WERI-Rb-1 (cell line): ENCODE measurements at regions not wholly inside any gene's neighbourhood (a gene's known extent, or its start where the extent isn't known, plus 50 kb on each side); places are given as distances from the start of the nearest gene placed in this dataset.

Experiments used
- DNase-seq: peaks from one replicate; pipeline ENCODE4 v3.0.0-alpha.2; 2020
- H3K27ac ChIP-seq: fragments of 250-450 bp; sonication (Bioruptor Pico); 2 replicates; pipeline ENCODE4 v1.5.1; 2020; ENCODE audit warnings: mild to moderate bottlenecking, moderate library complexity
- H3K27me3 ChIP-seq: fragments of 250-450 bp; sonication (Bioruptor Pico); 2 replicates; pipeline ENCODE4 v1.5.1; 2021; ENCODE audit warnings: mild to moderate bottlenecking, low read depth, moderate library complexity; ENCODE audit not compliant: insufficient read depth, severe bottlenecking
- H3K36me3 ChIP-seq: fragments of 250-450 bp; sonication (Bioruptor Pico); 2 replicates; pipeline ENCODE4 v1.5.1; 2020; ENCODE audit warnings: mild to moderate bottlenecking, moderate library complexity
- H3K4me3 ChIP-seq: 2 replicates; pipeline ENCODE4 v1.5.1; 2011; ENCODE audit warnings: low read depth, mild to moderate bottlenecking, control low read depth, low read length
- H3K9me3 ChIP-seq: fragments of 250-450 bp; sonication (Bioruptor Pico); 2 replicates; pipeline ENCODE4 v1.5.1; 2021; ENCODE audit warnings: mild to moderate bottlenecking, moderate library complexity; ENCODE audit not compliant: severe bottlenecking
- TF ChIP-seq, protein P1 (sequence below): IDR thresholded peaks from 2 replicates; pipeline ENCODE4 v1.5.1; 2011; ENCODE audit warnings: low read depth, mild to moderate bottlenecking, control low read depth, inconsistent platforms, low read length

- Histone ChIP-seq H3K9me3 (no peaks in the 10 kb centered on the region), H3K27me3 (no peaks in the 10 kb centered on the region), H3K36me3 (no peaks in the 10 kb centered on the region), H3K27ac (no peak overlapping the region), H3K4me3 (no peak overlapping the region)
- DNase-seq = no peak
- TF ChIP-seq, protein P1, sequence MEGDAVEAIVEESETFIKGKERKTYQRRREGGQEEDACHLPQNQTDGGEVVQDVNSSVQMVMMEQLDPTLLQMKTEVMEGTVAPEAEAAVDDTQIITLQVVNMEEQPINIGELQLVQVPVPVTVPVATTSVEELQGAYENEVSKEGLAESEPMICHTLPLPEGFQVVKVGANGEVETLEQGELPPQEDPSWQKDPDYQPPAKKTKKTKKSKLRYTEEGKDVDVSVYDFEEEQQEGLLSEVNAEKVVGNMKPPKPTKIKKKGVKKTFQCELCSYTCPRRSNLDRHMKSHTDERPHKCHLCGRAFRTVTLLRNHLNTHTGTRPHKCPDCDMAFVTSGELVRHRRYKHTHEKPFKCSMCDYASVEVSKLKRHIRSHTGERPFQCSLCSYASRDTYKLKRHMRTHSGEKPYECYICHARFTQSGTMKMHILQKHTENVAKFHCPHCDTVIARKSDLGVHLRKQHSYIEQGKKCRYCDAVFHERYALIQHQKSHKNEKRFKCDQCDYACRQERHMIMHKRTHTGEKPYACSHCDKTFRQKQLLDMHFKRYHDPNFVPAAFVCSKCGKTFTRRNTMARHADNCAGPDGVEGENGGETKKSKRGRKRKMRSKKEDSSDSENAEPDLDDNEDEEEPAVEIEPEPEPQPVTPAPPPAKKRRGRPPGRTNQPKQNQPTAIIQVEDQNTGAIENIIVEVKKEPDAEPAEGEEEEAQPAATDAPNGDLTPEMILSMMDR = no peak
Measured at GRCh38 chr6:87825821-87826221, 123.8 kb upstream of the AKIRIN2 start.

DNA sequence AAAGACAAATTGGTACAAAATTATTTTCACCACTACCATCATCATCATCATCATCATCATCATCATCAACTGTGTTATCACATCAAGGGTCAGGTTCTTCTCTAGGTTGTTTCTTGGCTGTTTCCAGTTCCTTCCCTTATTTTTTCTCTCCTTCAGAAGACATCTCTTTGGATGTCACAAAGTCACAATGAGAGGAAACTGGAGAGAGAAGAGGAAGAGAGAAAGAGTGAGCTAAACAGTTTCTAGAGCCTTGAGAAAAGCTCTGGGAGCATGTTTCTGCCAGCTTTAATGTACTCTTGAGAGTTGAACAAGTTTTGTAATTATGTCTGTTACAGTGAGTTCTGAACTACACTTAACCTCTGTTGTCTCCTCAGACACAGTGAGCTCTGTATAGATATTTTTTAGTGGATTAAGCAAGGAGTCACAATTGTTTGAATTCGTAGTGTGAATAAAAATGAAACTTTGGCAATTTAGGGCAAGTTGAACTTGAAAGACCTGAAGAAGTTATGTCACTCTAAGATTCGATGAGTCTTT lies 123.0 kb upstream of the AKIRIN2 start:
- no peak for DNase-seq
- TF ChIP-seq, protein P1 = no peak
- no peak overlapping the region for H3K27ac ChIP-seq
- no peaks in the 10 kb centered on the region for H3K27me3 ChIP-seq
- H3K9me3 ChIP-seq = no peaks in the 10 kb centered on the region
- H3K4me3 ChIP-seq = no peak overlapping the region
- H3K36me3 ChIP-seq = no peaks in the 10 kb centered on the region

- no peak for DNase-seq
- Histone ChIP-seq H3K9me3 (no peaks in the 10 kb centered on the region), H3K27ac (no peak overlapping the region), H3K27me3 (no peaks in the 10 kb centered on the region), H3K36me3 (no peaks in the 10 kb centered on the region), H3K4me3 (no peak overlapping the region)
- TF ChIP-seq, protein P1 = no peak
Measured at GRCh38 chr6:87822011-87822410, 120.0 kb upstream of the AKIRIN2 start.

GRCh38 chr6:87820343-87820984 lies 118.4 kb upstream of the AKIRIN2 start:
- DNase-seq = no peak
- Histone ChIP-seq H3K27me3 (no peaks in the 10 kb centered on the region), H3K4me3 (no peak overlapping the region), H3K36me3 (no peaks in the 10 kb centered on the region), H3K9me3 (no peaks in the 10 kb centered on the region), H3K27ac (no peak overlapping the region)
- TF ChIP-seq, protein P1 = no peak

GRCh38 chr6:87817183-87817582 lies 115.2 kb upstream of the AKIRIN2 start:
- no peak for DNase-seq
- TF ChIP-seq, protein P1 = no peak
- Histone ChIP-seq H3K9me3 (no peaks in the 10 kb centered on the region), H3K27me3 (no peaks in the 10 kb centered on the region), H3K36me3 (no peaks in the 10 kb centered on the region), H3K4me3 (no peak overlapping the region), H3K27ac (no peak overlapping the region)

GRCh38 chr6:87815449-87815848 lies 113.4 kb upstream of the AKIRIN2 start:
- no peaks in the 10 kb centered on the region for H3K9me3 ChIP-seq
- no peak overlapping the region for H3K4me3 ChIP-seq
- no peak overlapping the region for H3K27ac ChIP-seq
- no peaks in the 10 kb centered on the region for H3K27me3 ChIP-seq
- TF ChIP-seq, protein P1 = no peak
- H3K36me3 ChIP-seq = no peaks in the 10 kb centered on the region
- no peak for DNase-seq
